ENCODE measurements at regions not wholly inside any gene's neighbourhood (a gene's known extent, or its start where the extent isn't known, plus 50 kb on each side); places are given as distances from the start of the nearest gene placed in this dataset.

DNA sequence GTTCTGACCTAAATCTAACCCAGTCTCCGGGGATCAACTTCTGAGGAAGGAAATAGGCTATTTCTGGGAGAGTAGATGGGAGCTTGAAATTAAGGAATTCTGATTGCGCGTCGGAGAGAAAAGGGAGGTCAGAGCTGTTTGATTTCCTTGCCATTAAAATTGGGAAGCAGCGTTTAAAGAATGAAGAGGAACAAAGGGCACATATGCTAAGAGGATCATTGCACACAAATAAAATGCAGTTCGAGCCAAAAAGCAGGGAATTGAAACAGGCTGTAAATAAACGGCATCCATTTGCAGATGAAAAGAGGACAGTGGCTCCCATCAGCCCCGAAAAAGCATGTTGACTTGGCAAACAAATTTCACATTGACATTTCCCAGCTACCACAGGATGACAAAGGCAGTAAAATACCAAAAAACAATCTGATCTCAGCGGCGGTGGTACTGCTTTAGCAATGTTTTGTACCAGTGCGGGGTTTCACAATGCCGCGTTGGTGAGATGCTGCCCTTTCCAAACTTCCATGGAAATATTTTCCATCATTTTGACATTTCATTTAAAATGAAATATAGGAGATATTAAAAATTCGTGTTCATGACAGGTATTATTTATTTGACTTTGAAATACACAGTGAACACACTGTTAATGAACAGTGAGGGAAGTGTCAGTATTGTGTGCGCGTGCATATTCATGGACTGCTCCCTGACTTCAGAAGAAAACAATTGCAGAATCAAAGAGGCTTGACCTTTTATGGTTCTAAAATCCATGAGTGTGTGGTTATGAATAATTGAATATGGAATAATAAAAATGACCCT is 108.8 kb downstream of the SQOR start:
- no peak for TF ChIP-seq SIN3A (IDR thresholded peaks at IDR 0.05; ENCODE audit: borderline replicate concordance, insufficient read depth, low read length)

GRCh38 chr15:45744236-45744589 is 109.4 kb downstream of the SQOR start:
- TF ChIP-seq POLR2AphosphoS5 (IDR thresholded peaks at IDR 0.05; ENCODE audit: low read depth, low read length) (no peak), SIN3A (IDR thresholded peaks at IDR 0.05; ENCODE audit: borderline replicate concordance, insufficient read depth, low read length) (no peak), TAF1 (IDR thresholded peaks at IDR 0.05; ENCODE audit: borderline replicate concordance, insufficient read depth, low read length) (no peak)

GRCh38 chr15:45747426-45747825 is 112.6 kb downstream of the SQOR start:
- TF ChIP-seq POLR2AphosphoS5 (IDR thresholded peaks at IDR 0.05; ENCODE audit: low read depth, low read length) (no peak), REST (IDR thresholded peaks at IDR 0.05; ENCODE audit: insufficient read depth in 1 of 2, low read depth in 2 of 2, low read length in 2 of 2) (no peak), TAF1 (IDR thresholded peaks at IDR 0.05; ENCODE audit: borderline replicate concordance, insufficient read depth, low read length) (no peak), SIN3A (IDR thresholded peaks at IDR 0.05; ENCODE audit: borderline replicate concordance, insufficient read depth, low read length) (no peak)

GRCh38 chr15:45751629-45752028 is 116.8 kb downstream of the SQOR start:
- TF ChIP-seq SIN3A (IDR thresholded peaks at IDR 0.05; ENCODE audit: borderline replicate concordance, insufficient read depth, low read length) (no peak), TAF1 (IDR thresholded peaks at IDR 0.05; ENCODE audit: borderline replicate concordance, insufficient read depth, low read length) (no peak), REST (IDR thresholded peaks at IDR 0.05; ENCODE audit: insufficient read depth in 1 of 2, low read depth in 2 of 2, low read length in 2 of 2) (no peak), FOXP2 (optimal IDR thresholded peaks at IDR 0.05; ENCODE audit: borderline replicate concordance, extremely low read depth, extremely low read length, insufficient read depth) (no peak), POLR2AphosphoS5 (IDR thresholded peaks at IDR 0.05; ENCODE audit: low read depth, low read length) (no peak)

DNA sequence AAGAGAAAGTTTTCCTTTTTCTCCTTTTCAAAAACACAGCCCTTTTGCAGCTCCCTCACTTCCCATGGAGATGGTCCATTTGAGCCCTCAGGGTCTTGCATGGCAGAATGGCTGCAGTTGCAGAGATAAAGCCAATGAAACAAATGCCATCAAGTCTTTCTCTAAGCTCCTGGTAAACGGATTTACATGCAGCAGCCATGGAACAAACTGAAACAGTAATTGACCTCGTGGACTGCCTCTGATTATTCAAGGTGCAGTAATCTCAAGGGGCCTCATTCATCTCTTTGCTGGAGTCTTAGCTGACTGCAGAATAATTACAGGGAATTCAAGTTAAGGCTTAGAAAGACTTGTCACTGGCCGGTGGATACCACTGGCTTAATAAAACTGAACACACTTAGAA is 125.1 kb downstream of the SQOR start:
- TF ChIP-seq FOXP2 (optimal IDR thresholded peaks at IDR 0.05; ENCODE audit: borderline replicate concordance, extremely low read depth, extremely low read length, insufficient read depth): no peak

GRCh38 chr15:45762726-45763125 is 127.9 kb downstream of the SQOR start:
- TF ChIP-seq SIN3A (IDR thresholded peaks at IDR 0.05; ENCODE audit: borderline replicate concordance, insufficient read depth, low read length): no peak
- TF ChIP-seq POLR2AphosphoS5 (IDR thresholded peaks at IDR 0.05; ENCODE audit: low read depth, low read length): no peak
- no peak for TF ChIP-seq REST (IDR thresholded peaks at IDR 0.05; ENCODE audit: insufficient read depth in 1 of 2, low read depth in 2 of 2, low read length in 2 of 2)
- TF ChIP-seq TAF1 (IDR thresholded peaks at IDR 0.05; ENCODE audit: borderline replicate concordance, insufficient read depth, low read length): no peak
- TF ChIP-seq FOXP2 (optimal IDR thresholded peaks at IDR 0.05; ENCODE audit: borderline replicate concordance, extremely low read depth, extremely low read length, insufficient read depth): no peak
